Renal cortical epithelial cell (primary cell): ENCODE measurements at regions not wholly inside any gene's neighbourhood (a gene's known extent, or its start where the extent isn't known, plus 50 kb on each side); places are given as distances from the start of the nearest gene placed in this dataset.
A peak's percentile ranks its signal among the peaks of the same experiment; 100 is the strongest.

Experiments used
- DNase-seq: peaks from one replicate; pipeline ENCODE4 v3.0.0-alpha.2; 2011; ENCODE audit warnings: low read depth

GRCh38 chr12:105927564-105927963, 211.2 kb downstream of the NUAK1 start:
- DNase-seq, result no peak

DNA sequence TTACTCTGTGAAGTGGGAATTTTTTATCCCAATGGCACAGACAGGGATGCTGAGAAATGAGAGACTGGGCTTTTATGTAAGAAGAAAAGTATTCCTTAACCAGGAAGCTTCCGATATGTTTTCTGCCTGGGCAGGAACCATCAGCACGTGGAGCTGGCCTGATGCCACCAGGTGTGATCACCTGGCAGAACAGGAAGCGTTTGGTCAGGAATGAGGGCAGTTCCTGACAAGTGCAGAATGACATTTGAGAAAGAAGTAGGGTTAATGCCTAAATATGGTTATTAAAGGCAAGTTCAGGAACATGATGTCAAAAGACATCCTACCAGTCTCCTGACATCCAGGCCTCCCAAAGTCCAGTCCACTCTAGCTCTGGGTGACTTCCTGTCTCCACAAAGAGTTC, 210.3 kb downstream of the NUAK1 start:
- no peak for DNase-seq

DNA sequence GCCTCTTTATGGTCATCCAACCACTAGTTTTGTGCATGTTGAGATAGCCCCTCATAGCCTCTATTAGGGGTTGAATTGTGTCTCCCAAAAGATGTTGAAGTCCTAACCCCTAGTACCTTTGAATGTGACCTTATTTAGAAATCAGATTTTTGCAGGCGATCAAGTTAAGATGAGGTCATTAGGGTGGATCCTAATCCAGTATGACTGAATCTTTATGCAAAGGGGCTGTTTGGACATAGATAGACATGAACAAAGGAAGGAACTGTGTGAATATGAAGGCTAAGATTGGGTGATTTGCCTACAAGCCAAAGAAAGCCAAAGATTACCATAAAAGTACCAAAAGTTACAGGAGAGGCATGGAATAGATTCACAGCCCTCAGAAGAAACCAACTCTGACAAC, 209.6 kb downstream of the NUAK1 start:
- DNase-seq, result no peak

DNA sequence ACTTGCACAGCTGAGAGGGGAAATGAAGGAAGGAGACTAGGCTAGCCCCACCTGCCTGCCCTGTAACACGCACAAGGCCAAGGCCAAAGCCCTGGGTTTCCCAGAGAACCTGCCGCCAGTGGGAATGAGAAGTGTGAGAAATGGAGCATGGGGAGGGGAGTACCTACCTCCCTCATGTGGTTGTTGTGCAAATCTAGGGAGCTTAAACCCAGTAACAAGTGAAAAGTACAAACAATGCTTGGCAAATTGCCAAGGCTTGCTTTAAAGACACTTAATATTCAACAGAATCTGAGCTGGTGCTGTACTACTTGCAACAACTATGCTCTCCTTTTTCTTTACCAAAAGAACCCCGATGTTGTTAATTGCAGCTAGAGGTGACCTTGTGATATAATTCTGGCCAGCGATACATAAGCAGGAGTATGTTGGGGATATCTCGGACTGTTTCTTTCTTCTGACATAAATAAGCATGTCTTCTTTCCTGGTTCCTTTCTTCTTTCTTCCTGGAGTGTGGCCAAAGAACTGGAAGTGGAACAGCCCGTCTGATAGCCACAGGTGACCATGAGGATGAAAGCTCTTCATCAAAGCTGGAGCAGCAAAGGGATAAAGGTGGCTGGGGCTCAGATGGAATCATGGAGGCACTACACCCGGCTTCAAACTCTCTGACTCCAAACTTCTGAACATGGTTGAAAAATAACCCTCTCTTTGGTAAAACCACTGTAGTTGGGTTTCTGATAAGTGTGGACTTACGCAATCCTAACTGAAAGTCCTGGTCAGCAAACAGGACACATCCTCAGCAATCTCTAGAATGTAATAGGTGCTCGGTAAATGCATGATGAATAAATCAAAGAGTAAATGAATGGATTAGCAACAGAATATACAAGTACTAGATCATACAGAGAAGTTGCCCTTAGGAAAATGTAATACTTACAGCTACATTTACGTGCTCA, 207.9 kb downstream of the NUAK1 start:
- DNase-seq, result peak; percentile 70

GRCh38 chr12:105931762-105932570, 206.8 kb downstream of the NUAK1 start:
- no peak for DNase-seq

GRCh38 chr12:105933671-105934665, 204.8 kb downstream of the NUAK1 start:
- peak; percentile 70 for DNase-seq

DNA sequence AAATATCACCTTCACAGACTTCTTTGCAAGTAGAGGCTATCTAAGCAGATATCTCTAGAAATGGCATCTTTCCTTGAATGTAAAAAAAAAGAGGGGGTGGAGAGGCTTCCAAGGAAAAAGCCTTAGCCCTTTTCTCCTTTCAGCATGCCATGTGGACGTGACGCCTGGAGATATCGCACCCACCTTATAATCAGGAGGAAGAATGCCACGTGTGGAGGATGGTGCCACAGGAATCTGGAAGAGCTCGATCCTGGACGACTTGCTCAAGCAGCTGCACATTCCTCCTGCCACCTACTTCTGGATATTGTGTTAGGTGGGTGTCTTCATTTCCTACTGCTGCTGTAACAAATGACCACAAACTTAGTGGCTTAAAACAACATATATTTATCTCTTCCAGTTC, 203.6 kb downstream of the NUAK1 start:
- DNase-seq, result no peak

DNA sequence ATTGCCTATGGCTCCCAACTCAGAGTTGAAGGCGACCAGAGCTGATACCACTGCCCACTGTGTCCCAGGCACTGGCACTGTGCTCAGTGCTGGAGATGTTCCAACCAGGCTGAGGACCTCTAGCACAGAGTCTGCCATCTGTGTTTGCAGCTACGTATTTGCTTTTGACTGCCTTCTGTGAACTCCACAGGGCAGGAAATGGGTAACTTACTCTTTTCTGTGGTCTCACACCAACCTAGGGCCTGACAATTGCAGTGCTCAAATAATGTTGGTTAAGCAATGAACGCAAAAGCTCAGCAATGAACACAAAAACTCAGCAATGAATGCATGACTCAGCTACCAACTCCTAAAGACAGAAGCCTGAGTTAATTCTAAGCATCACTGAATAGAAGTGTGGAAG, 202.8 kb downstream of the NUAK1 start:
- DNase-seq, result peak; percentile 33

- no peak for DNase-seq
Observed at GRCh38 chr12:105936496-105936895, 202.3 kb downstream of the NUAK1 start.

- DNase-seq, result no peak
Observed at GRCh38 chr12:105937009-105937408, 201.7 kb downstream of the NUAK1 start.

GRCh38 chr12:105939181-105939721, 199.5 kb downstream of the NUAK1 start:
- no peak for DNase-seq

- no peak for DNase-seq
Observed at GRCh38 chr12:105942281-105942680, 196.5 kb downstream of the NUAK1 start.

- DNase-seq, result no peak
Observed at GRCh38 chr12:105943525-105943924, 195.2 kb downstream of the NUAK1 start.

DNA sequence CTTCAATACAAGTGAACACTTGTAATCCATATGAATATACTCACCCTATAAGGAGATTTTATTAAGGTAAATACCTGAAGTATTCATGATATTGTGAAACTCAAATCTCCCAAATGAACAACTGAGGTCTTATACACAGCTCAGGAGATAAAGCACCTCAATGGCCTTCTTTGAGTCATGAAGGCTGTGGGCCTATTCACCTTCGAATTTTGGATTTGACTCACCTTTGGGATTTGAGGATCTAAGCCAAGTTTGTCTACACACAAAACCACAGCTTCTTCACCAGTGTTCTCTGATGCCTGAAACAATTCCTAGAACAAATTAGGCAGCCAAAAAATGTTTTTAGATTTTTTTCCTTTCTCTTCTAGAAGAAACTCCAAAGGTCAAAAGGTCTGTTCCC, 194.1 kb downstream of the NUAK1 start:
- no peak for DNase-seq

GRCh38 chr12:105945880-105946279, 192.9 kb downstream of the NUAK1 start:
- peak; percentile 76 for DNase-seq

GRCh38 chr12:105946493-105946901, 192.3 kb downstream of the NUAK1 start:
- no peak for DNase-seq

DNA sequence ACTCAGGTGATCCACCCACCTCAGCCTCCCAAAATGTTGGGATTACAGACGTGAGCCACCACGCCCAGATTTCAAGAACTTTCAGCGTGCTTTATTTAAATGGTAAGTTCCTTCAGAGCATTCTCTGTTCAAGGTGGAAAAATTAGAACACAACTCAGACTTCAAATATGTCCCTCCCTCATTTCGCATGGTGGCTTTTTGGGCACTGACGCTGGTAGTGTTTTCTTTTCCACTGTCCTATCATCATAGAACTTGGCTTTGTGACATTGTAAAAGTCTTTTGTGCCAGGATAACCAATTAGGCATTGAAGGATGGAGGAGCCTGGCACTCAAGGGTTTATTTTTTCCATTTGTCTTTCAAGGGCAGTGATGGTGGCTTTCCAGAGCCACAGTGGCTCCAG, 190.8 kb downstream of the NUAK1 start:
- no peak for DNase-seq

GRCh38 chr12:105948331-105948730, 190.4 kb downstream of the NUAK1 start:
- peak; percentile 77 for DNase-seq

DNA sequence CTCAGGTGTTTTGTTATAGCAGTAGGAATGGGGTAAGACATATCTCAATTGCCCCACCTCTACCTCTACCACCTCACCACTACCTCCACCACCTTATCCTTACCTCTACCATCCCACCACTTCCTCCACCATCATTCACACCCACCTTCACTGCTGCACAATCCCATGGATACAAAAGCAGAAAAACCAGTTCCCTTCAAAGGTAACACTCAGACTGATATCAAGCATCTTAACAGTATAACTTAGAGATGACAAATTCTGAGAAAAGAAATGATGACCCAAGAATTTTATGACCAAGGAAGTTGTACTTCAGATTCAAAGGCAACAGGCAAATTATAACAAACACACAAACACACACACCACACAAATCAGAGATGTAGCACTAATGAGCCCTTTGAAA, 189.4 kb downstream of the NUAK1 start:
- no peak for DNase-seq

DNA sequence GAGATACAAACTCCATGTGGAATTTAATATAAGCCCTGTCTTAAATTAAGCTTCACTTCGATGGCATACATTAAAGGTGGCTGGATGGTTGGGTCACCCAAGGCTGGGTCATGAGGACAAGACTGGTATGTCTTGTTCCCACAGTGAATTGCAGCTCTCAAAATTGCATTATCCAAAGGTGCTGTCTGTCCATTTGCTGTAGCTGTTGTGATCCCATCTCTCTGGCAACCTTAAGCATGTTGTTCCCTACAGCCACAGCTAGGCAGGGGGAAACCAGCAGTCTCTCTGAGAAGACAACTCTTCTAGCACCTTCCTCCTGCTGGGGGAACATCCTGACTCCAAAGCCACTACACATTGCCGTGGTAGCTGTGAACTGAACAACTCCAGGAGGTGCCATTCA, 187.0 kb downstream of the NUAK1 start:
- no peak for DNase-seq
